Heart left ventricle (tissue), 16 donors: ENCODE measurements at regions not wholly inside any gene's neighbourhood (a gene's known extent, or its start where the extent isn't known, plus 50 kb on each side); places are given as distances from the start of the nearest gene placed in this dataset.

ENCODE experiments used
- ATAC-seq, 4 donors: fragments of 200-7000 bp; cut with Tn5 transposase; one replicate each; pipeline ENCODE4 v1.9.1; 2020 to 2022; ENCODE audit warnings: moderate library complexity in 4 of 4, mild to moderate bottlenecking in 3 of 4, moderate number of reproducible peaks in 1 of 4
- DNase-seq, 5 donors: peaks; one replicate each; pipeline ENCODE4 v3.0.0-alpha.2; 2020
- H3K27ac ChIP-seq, 12 donors: fragments of 200-600 bp; sonication (generic) in 4 of 12; one replicate each; pipeline versions ENCODE4 v1.5.0 to v1.8.0; 2016 to 2022; ENCODE audit warnings: mild to moderate bottlenecking in 2 of 12
- H3K27me3 ChIP-seq, 9 donors: fragments of 200-600 bp; sonication (generic) in 2 of 9; one replicate each; pipeline versions ENCODE4 v1.5.1 to v1.8.0; 2016 to 2022; ENCODE audit warnings: mild to moderate bottlenecking in 3 of 9
- H3K36me3 ChIP-seq, 9 donors: fragments of 200-600 bp; sonication (generic) in 2 of 9; one replicate each; pipeline versions ENCODE4 v1.5.0 to v1.8.0; 2018 to 2022; ENCODE audit warnings: mild to moderate bottlenecking in 2 of 9
- H3K4me1 ChIP-seq, 12 donors: fragments of 200-600 bp; sonication (generic) in 4 of 12; one replicate each; pipeline versions ENCODE4 v1.5.0 to v1.8.0; 2016 to 2022; ENCODE audit warnings: mild to moderate bottlenecking in 3 of 12
- H3K4me3 ChIP-seq, 12 donors: fragments of 200-600 bp; sonication (generic) in 4 of 12; one replicate each; pipeline versions ENCODE4 v1.5.0 to v1.8.0; 2017 to 2022; ENCODE audit warnings: mild to moderate bottlenecking in 9 of 12, moderate library complexity in 4 of 12
- H3K9me3 ChIP-seq, 12 donors: fragments of 200-600 bp; sonication (generic) in 4 of 12; one replicate each; pipeline versions ENCODE4 v1.5.0 to v1.8.0; 2016 to 2022; ENCODE audit warnings: mild to moderate bottlenecking in 1 of 12
- POLR2A ChIP-seq, 2 donors: fragments of 450-650 bp; IDR thresholded peaks; one replicate each; pipeline ENCODE4 v1.6.1; 2017; ENCODE audit warnings: antibody characterized with exemption in 2 of 2, mild to moderate bottlenecking in 2 of 2, moderate library complexity in 2 of 2
- WGBS, 4 donors: extraction: QIAGEN DNeasy Blood & Tissue Kit in 2 of 4; methylation state at CpG; one replicate each; pipeline versions ENCODE4 v1.1.5 to v1.1.7; 2013 to 2018; 5-methylcytosine and 5-hydroxymethylcytosine counted together
- intact Hi-C, 10 donors: fragments of 100-400 bp; cut with DNase I; formaldehyde crosslinking; loops; one replicate each; pipeline versions ENCODE4 v1.11.1 to v1.14.2; 2022
- TF ChIP-seq, protein P1 (sequence below), 12 donors: fragments of 200-600 bp; sonication (generic) in 4 of 12; IDR thresholded peaks; one replicate each; pipeline versions ENCODE4 v1.5.0 to v1.8.0; 2018 to 2022; ENCODE audit warnings: antibody characterized with exemption in 12 of 12, mild to moderate bottlenecking in 5 of 12
- donor health status: ischemic (EF 13 %, LVEDD 7.1; RV severe dilation, severe dysfunction).
- donor health status: healthy with polysubstance abuse.
- donor health status: DM: no; HTN: yes; CAD: no.
- donor health status: DM: no; HTN: no; CAD: no.
- donor health status: ischemic (EF 25% LVEDD 6.9; RV normal size, moderate dysfunction).
- donor health status: ischemic (EF 25% LVEDD 5.7; RV mildly dilated, moderate dysfunction).
- donor health status: healthy.
- donor health status: DM: yes; HTN: yes; CAD: no.
- donor health status: ischemic (EF 35%, LVEDD 5.7; RV mildly dilated, moderate dysfunction).
- donor health status: nonischemic (EF 11% LVEDD 7.7; RV severe dilation, severe dysfunction).
- donor health status: DM: yes; HTN: yes; CAD: no.
- donor health status: PGD.
- donor health status: ischemic (EF 29% LVEDD 5.4; RV normal size, mild dysfunction).
- donor health status: nonischemic (EF 23%, LVEDD 6.1; RV moderate dilation, normal function).

GRCh38 chr6:113092795-113093194 is 745.7 kb downstream of the RFPL4B start:
- no peaks in the 10 kb centered on the region for H3K27me3 ChIP-seq
- 96 to 99% (median 97%) methylated on average over 3 of the region's 3 CpGs for WGBS, 4 donors
- H3K36me3 ChIP-seq, result no peaks in the 10 kb centered on the region
- no peak overlapping the region for H3K4me3 ChIP-seq
- H3K27ac ChIP-seq, result no peak overlapping the region
- TF ChIP-seq POLR2A (IDR thresholded peaks at IDR 0.05), result no peak
- TF ChIP-seq, protein P1, sequence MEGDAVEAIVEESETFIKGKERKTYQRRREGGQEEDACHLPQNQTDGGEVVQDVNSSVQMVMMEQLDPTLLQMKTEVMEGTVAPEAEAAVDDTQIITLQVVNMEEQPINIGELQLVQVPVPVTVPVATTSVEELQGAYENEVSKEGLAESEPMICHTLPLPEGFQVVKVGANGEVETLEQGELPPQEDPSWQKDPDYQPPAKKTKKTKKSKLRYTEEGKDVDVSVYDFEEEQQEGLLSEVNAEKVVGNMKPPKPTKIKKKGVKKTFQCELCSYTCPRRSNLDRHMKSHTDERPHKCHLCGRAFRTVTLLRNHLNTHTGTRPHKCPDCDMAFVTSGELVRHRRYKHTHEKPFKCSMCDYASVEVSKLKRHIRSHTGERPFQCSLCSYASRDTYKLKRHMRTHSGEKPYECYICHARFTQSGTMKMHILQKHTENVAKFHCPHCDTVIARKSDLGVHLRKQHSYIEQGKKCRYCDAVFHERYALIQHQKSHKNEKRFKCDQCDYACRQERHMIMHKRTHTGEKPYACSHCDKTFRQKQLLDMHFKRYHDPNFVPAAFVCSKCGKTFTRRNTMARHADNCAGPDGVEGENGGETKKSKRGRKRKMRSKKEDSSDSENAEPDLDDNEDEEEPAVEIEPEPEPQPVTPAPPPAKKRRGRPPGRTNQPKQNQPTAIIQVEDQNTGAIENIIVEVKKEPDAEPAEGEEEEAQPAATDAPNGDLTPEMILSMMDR (IDR thresholded peaks at IDR 0.05), result no peak
- no peaks in the 10 kb centered on the region for H3K4me1 ChIP-seq
- H3K9me3 ChIP-seq, result no peaks in the 10 kb centered on the region
- ATAC-seq (no peak), DNase-seq (no peak)
- intact Hi-C loops, result no loop called here

DNA sequence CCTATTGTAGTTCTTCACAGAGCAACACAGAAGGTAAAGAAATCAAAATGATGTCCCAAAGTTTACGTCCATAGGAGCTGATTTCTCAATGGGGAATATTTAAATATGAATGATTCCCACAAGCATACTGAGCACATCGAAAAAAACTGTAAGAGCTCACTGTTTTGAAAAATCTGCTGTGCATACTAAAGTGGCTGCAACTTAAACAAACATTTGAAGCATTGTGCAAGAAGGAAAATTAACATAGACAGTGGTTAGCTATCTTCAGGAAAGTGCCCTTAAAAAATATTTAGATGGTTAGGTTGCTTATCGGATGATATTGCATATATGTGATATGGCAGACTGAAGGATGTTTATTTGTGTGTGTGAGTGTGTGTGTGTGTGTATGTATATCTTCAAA is 747.6 kb downstream of the RFPL4B start:
- intact Hi-C loops, result no loop called here
- no peaks in the 10 kb centered on the region for H3K36me3 ChIP-seq
- no peaks in the 10 kb centered on the region for H3K27me3 ChIP-seq
- H3K27ac ChIP-seq, result no peak overlapping the region
- no peaks in the 10 kb centered on the region for H3K9me3 ChIP-seq
- 33 to 71% (median 53%) methylated on average over 3 of the region's 3 CpGs for WGBS, 4 donors
- TF ChIP-seq, protein P1 (IDR thresholded peaks at IDR 0.05), result no peak
- TF ChIP-seq POLR2A (IDR thresholded peaks at IDR 0.05), result no peak
- no peak for ATAC-seq
- no peaks in the 10 kb centered on the region for H3K4me1 ChIP-seq
- DNase-seq, result no peak
- H3K4me3 ChIP-seq, result no peak overlapping the region

GRCh38 chr6:113095841-113096240 is 748.7 kb downstream of the RFPL4B start:
- 80 to 84% (median 83%) methylated on average over 2 of the region's 2 CpGs for WGBS, 4 donors
- no peaks in the 10 kb centered on the region for H3K4me1 ChIP-seq
- no peak for TF ChIP-seq POLR2A (IDR thresholded peaks at IDR 0.05)
- TF ChIP-seq, protein P1 (IDR thresholded peaks at IDR 0.05), result no peak
- no peaks in the 10 kb centered on the region for H3K9me3 ChIP-seq
- no peaks in the 10 kb centered on the region for H3K27me3 ChIP-seq
- intact Hi-C loops, result no loop called here
- H3K4me3 ChIP-seq, result no peak overlapping the region
- ATAC-seq (no peak), DNase-seq (no peak)
- no peaks in the 10 kb centered on the region for H3K36me3 ChIP-seq
- H3K27ac ChIP-seq, result peak overlapping the region in 1 of 12 donors; percentile 20

- H3K4me1 ChIP-seq, result peaks cover 0 to 14% (median 0%) of the 10 kb centered on the region in 12 donors
- ATAC-seq, result no peak
- no peaks in the 10 kb centered on the region for H3K9me3 ChIP-seq
- TF ChIP-seq, protein P1 (IDR thresholded peaks at IDR 0.05), result no peak
- TF ChIP-seq POLR2A (IDR thresholded peaks at IDR 0.05), result no peak
- H3K36me3 ChIP-seq, result no peaks in the 10 kb centered on the region
- intact Hi-C loops, result no loop called here
- no peak for DNase-seq
- peak overlapping the region in 2 of 12 donors; percentile 32 to 40 for H3K27ac ChIP-seq
- 44 to 58% (median 47%) methylated on average over 4 of the region's 4 CpGs for WGBS, 4 donors
- H3K4me3 ChIP-seq, result no peak overlapping the region
- no peaks in the 10 kb centered on the region for H3K27me3 ChIP-seq
Observed at GRCh38 chr6:113102761-113103160, 754.4 kb upstream of the MARCKS start.
